Stimulated activated CD4-positive, alpha-beta T cell treated with anti-CD3 and anti-CD28 coated beads, Interleukin-15, amount 100 ng/mL, for 48 hours (primary cell): ENCODE measurements at regions not wholly inside any gene's neighbourhood (a gene's known extent, or its start where the extent isn't known, plus 50 kb on each side); places are given as distances from the start of the nearest gene placed in this dataset.

Experiments used
- DNase-seq, 2 donors: peaks; one replicate each; pipeline ENCODE4 v3.0.0-alpha.2; 2020; ENCODE audit warnings: low read depth in 2 of 2

GRCh38 chr6:20024316-20024673 lies 187.1 kb downstream of the ID4 start:
- peak in 1 of 2 donors; percentile 1 for DNase-seq

- DNase-seq, result no peak
Observed at GRCh38 chr6:20024978-20025377, 187.3 kb downstream of the MBOAT1 start.

GRCh38 chr6:20025681-20026080 lies 186.6 kb downstream of the MBOAT1 start:
- no peak for DNase-seq

- no peak for DNase-seq
Observed at GRCh38 chr6:20028143-20028542, 184.1 kb downstream of the MBOAT1 start.

- DNase-seq, result no peak
Observed at GRCh38 chr6:20028562-20028961, 183.7 kb downstream of the MBOAT1 start.

- DNase-seq, result no peak
Observed at GRCh38 chr6:20029979-20030378, 182.3 kb downstream of the MBOAT1 start.

- DNase-seq, result no peak
Observed at GRCh38 chr6:20031342-20031741, 180.9 kb downstream of the MBOAT1 start.

- DNase-seq, result no peak
Observed at GRCh38 chr6:20033697-20034407, 178.4 kb downstream of the MBOAT1 start.

GRCh38 chr6:20034408-20034769 lies 177.9 kb downstream of the MBOAT1 start:
- DNase-seq, result no peak

- no peak for DNase-seq
Observed at GRCh38 chr6:20036141-20036677, 176.1 kb downstream of the MBOAT1 start.

- no peak for DNase-seq
Observed at GRCh38 chr6:20038410-20039204, 173.7 kb downstream of the MBOAT1 start.

- no peak for DNase-seq
Observed at GRCh38 chr6:20044883-20045282, 167.4 kb downstream of the MBOAT1 start.
